Islet of Langerhans (tissue), 1 donor: ENCODE measurements at regions not wholly inside any gene's neighbourhood (a gene's known extent, or its start where the extent isn't known, plus 50 kb on each side); places are given as distances from the start of the nearest gene placed in this dataset.

Experiments used
- FAIRE-seq: peaks from one replicate; lab custom pipeline; 2011; peaks lifted over from hg19 to GRCh38; lab: Jason Lieb, UNC

- FAIRE-seq: no peak
Measured at GRCh38 chr15:91751611-91752010, 101.9 kb upstream of the SLCO3A1 start.

GRCh38 chr15:91752081-91752785 is 101.3 kb upstream of the SLCO3A1 start:
- FAIRE-seq: no peak

- FAIRE-seq: no peak
Measured at GRCh38 chr15:91759560-91759959, 93.9 kb upstream of the SLCO3A1 start.

DNA sequence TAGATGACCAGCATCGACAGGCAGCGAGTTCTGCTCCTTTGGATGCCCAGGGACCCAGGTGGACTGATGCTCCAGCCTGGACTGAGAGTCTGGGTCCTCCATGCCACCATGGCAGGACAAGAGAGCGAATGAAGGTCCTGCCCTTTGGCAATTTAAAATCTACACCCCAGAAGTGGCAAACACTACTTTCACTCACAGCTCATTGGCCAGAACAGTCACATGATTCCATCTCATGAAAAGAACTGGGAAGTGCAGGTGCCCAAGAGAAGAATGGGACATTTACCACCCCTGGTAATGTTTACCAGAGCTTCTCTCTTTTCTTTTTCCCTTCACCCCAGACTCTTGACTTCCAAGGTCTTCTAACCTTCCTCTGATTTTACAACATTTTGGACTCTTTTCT is 87.8 kb upstream of the SLCO3A1 start:
- FAIRE-seq: no peak

DNA sequence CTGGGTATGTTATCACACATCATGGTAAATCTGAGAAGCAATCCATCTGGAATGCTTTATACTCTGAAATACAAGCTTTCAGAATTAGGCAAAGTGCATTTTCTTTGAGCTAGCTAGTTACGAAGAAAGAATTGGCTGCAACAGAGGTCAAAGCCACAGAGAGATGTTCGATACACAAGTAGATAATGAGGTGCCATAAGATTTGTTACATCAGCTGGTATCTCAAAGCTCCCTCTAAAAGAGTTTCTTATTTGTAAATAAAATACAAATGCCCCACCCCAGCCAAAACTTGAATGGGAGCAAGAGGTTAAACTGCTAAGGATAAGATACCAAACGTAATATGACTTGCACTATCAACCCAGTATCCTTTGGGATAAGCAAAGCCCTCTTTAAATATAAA is 84.0 kb upstream of the SLCO3A1 start:
- no peak for FAIRE-seq

GRCh38 chr15:91769894-91770293 is 83.6 kb upstream of the SLCO3A1 start:
- FAIRE-seq: no peak

- FAIRE-seq: no peak
Measured at GRCh38 chr15:91776104-91776503, 77.4 kb upstream of the SLCO3A1 start.

- no peak for FAIRE-seq
Measured at GRCh38 chr15:91779960-91780359, 73.5 kb upstream of the SLCO3A1 start.

GRCh38 chr15:91780387-91780786 is 73.1 kb upstream of the SLCO3A1 start:
- no peak for FAIRE-seq

DNA sequence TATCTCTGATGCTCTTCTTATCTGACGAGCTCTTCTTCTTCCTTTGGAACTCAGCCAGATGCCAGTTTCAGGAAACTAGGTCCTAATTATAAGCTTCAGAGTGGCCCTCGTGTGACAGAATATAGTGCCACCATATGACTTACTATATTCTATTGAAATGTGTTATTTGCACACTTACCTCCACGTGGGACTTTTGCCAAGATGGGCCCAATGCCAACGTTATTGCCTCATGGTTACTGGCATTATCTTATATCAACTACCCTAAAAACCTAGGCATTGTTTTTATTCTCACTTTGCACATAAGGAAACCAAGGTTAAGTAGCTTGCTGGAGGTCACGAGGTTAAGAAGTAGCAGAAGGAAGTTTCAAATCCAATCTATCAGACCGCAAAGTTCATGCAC is 71.3 kb upstream of the SLCO3A1 start:
- no peak for FAIRE-seq

DNA sequence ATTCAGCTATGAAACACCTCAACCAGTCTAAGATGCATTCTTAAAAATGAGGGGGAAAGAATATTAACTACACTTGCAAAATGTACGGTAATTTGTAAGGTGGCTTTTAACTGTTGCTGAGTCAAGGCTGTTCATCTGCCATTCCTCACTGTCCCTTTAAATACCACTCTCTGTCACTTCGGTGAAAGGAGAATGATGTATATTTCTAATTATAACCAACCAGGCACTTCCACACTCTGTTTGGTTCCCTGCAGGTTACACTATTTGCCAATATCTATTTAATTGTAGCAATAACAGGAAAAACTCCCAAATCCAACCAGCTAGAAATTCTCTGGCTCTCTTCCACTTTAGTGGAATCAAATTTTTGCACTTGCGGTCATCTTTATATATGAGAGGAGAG is 70.5 kb upstream of the SLCO3A1 start:
- FAIRE-seq: no peak

GRCh38 chr15:91783451-91783850 is 70.1 kb upstream of the SLCO3A1 start:
- no peak for FAIRE-seq

DNA sequence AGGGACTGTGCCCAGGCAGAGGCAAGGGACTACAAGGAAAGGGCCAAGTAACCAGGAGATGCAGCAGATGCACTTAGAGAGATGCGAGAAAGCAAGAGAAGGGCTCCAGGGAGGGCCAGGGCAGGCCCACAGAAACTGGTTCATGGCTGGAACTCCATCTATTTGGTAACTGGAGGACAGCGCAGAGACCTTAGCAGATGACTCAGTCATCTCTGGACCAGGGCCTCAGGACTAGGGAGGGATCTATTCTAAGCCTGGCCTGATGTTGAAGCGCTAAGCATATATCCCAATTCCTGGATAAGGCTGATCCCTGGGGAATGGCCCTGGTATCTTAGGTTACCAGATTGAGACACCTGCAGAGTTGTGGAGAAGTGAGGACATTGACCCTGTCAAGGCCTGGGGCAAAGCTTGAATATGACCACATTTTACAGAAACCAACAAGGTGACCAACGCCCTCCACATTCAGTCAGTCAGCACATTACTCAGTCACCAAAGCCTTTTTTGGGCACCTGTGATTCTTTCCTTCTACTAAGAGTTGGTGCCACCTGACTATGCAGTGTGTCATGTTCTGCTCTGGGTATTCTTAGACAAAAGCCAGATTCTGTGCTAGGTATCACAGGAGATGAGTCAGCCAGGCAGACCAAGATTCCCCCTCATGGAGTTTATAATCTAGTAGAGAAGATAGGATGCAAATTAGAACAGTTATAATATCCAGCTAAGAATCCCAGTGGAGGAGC is 68.4 kb upstream of the SLCO3A1 start:
- FAIRE-seq: no peak

- no peak for FAIRE-seq
Measured at GRCh38 chr15:91787198-91787597, 66.3 kb upstream of the SLCO3A1 start.

GRCh38 chr15:91789136-91789535 is 64.4 kb upstream of the SLCO3A1 start:
- no peak for FAIRE-seq

- no peak for FAIRE-seq
Measured at GRCh38 chr15:91790836-91791235, 62.7 kb upstream of the SLCO3A1 start.

- FAIRE-seq: no peak
Measured at GRCh38 chr15:91793771-91794170, 59.7 kb upstream of the SLCO3A1 start.

DNA sequence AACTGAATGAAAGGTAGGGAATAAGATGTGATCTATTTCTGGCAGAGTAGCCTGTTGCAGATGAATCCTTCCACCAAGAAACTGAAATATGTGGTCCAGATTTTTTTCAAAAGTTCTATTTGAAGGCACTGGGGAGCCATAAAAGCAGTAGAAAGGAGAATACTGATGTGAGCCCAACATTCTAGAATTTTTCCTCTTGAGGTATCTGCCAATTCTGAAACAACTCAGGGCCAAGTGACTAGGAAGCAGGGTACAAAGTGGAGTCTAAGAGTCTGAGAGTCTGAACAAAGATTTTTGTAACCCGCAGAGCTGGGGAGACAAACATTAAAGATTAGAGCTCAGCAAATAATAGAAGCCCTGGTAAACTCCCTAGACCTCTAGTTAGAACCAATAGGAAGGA is 58.3 kb upstream of the SLCO3A1 start:
- no peak for FAIRE-seq

DNA sequence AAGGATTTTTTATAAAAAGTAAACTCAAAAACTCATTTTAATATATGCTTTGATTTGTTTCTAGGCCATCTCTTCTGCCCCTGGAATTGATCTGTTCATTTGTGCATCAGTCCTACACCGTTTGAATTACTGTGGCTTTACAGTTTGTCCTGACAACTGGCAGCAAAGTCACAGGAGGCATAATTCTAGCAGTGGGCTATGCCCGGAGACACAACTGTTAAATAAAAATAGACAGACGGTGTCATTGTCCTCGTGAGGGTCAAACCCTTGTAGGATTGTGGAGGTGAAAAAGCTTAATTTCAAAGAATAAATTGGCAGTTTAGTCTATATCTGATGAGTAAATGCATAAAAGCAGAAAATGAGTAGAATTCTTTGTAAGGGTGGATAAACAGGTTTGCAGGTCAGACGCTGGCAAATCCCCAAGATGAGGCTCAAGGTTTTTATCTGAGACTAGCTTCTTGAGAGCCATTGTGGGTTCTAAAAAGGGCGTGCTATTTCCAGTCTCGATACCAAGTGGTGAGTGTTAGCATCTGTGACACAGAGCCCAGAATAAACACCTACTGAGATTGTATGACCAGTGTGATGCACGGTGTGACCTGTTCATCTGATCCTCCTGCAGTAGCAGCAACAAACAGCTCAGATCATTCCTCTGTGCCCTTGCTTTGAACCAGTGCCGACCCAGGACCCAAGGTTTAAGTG is 51.5 kb upstream of the SLCO3A1 start:
- FAIRE-seq: no peak

DNA sequence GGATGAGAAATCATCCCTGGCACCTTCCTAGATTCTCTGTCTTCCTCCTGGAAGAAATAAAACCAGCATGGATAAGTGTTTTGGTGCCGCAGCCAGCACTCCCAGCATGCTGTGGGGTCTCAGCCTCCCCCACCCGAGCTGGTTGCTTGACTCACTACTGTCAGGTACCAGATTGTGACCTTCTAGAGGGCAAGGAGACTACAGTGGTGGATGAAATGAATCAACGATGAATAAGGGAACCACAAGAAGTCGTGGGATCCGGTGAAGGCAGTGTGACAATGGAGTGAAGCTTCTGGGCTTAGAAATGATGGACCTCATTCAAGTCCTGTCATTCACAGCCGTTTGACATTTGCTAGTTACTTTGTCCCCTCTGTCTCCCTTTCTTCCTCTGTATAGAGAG is 50.2 kb upstream of the SLCO3A1 start:
- no peak for FAIRE-seq
